OCI-LY7 (cell line): ENCODE measurements at regions not wholly inside any gene's neighbourhood (a gene's known extent, or its start where the extent isn't known, plus 50 kb on each side); places are given as distances from the start of the nearest gene placed in this dataset.

Experiments
- BruUV-seq: library from RNA; stranded (reverse); fragments of 400-500 nt; replicated peaks from 2 replicates; lab custom pipeline; 2021; lab: Mats Ljungman, UMichigan
- CTCF ChIA-PET: fragments of 300-600 bp; sonication (Branson Sonifier 250); formaldehyde crosslinking; loops from one replicate; lab custom pipeline; 2022; ENCODE audit warnings: antibody characterized with exemption; ENCODE audit not compliant: unreplicated experiment; lab: Charles Lee
- POLR2A ChIA-PET: fragments of 300-600 bp; sonication (Branson Sonifier 250); formaldehyde crosslinking; loops from one replicate; lab custom pipeline; 2022; ENCODE audit warnings: antibody characterized with exemption; lab: Charles Lee
- DNase-seq: peaks from one replicate; pipeline ENCODE4 v3.0.0-alpha.2; 2015; ENCODE audit warnings: low spot score
- H2AFZ ChIP-seq: fragments of 200-600 bp; sonication (generic), shearing (Covaris generic); 2 replicates; pipeline ENCODE4 v1.6.1; 2014; ENCODE audit warnings: mild to moderate bottlenecking, antibody characterized with exemption, low read length, moderate library complexity
- H3K27ac ChIP-seq: fragments of 200-600 bp; sonication (generic); 2 replicates; pipeline ENCODE4 v1.5.1; 2014; ENCODE audit warnings: mixed run types, low read depth, mild to moderate bottlenecking, moderate library complexity, low read length, inconsistent platforms; ENCODE audit not compliant: poor library complexity, severe bottlenecking
- H3K36me3 ChIP-seq: fragments of 200-600 bp; sonication (generic); 2 replicates; pipeline ENCODE4 v1.6.1; 2014; ENCODE audit warnings: mild to moderate bottlenecking, antibody characterized with exemption, low read length, moderate library complexity, mixed read lengths; ENCODE audit not compliant: insufficient read depth
- H3K4me1 ChIP-seq: fragments of 200-600 bp; sonication (generic); 2 replicates; pipeline ENCODE4 v1.5.1; 2014; ENCODE audit warnings: mild to moderate bottlenecking, low read length; ENCODE audit not compliant: insufficient read depth, poor library complexity, severe bottlenecking
- H3K4me2 ChIP-seq: fragments of 200-600 bp; sonication (generic); 2 replicates; pipeline ENCODE4 v1.6.1; 2014; ENCODE audit warnings: mild to moderate bottlenecking, low read length
- H3K4me3 ChIP-seq: fragments of 200-600 bp; sonication (generic); 2 replicates; pipeline ENCODE4 v1.5.1; 2014; ENCODE audit warnings: mild to moderate bottlenecking, low read depth, low read length; ENCODE audit not compliant: poor library complexity, severe bottlenecking
- H3K79me2 ChIP-seq: fragments of 200-600 bp; sonication (generic); 2 replicates; pipeline ENCODE4 v1.6.1; 2016; ENCODE audit warnings: low read depth, mild to moderate bottlenecking, low read length, moderate library complexity, mixed read lengths; ENCODE audit not compliant: insufficient read depth
- H3K9me2 ChIP-seq: fragments of 200-600 bp; sonication (generic); 2 replicates; pipeline ENCODE4 v1.6.1; 2016; ENCODE audit warnings: mild to moderate bottlenecking, low read length, mixed read lengths; ENCODE audit not compliant: insufficient read depth
- H3K9me3 ChIP-seq: fragments of 200-600 bp; sonication (generic); 2 replicates; pipeline ENCODE4 v1.6.1; 2014; ENCODE audit warnings: mild to moderate bottlenecking, mixed run types, low read length, mixed read lengths
- H4K20me1 ChIP-seq: fragments of 200-600 bp; sonication (generic); 2 replicates; pipeline ENCODE4 v1.6.1; 2014; ENCODE audit warnings: mild to moderate bottlenecking, antibody characterized with exemption, low read length, moderate library complexity, mixed read lengths; ENCODE audit not compliant: insufficient read depth
- CTCF ChIP-seq: fragments of 200-600 bp; sonication (generic); conservative IDR thresholded peaks from 2 replicates; pipeline ENCODE4 v1.5.1; 2014; ENCODE audit warnings: mild to moderate bottlenecking, antibody characterized with exemption, low read length, moderate library complexity, mixed read lengths
- EZH2phosphoT487 ChIP-seq: fragments of 200-600 bp; sonication (generic); IDR thresholded peaks from 2 replicates; pipeline ENCODE4 v1.6.1; 2018; ENCODE audit warnings: low read depth, borderline replicate concordance, mild to moderate bottlenecking, mixed run types, antibody characterized with exemption, low read length, moderate library complexity, mixed read lengths
- intact Hi-C: fragments of 100-400 bp; cut with micrococcal nuclease; formaldehyde crosslinking; loops from one replicate; pipeline ENCODE4 v1.10.0; 2022; ENCODE audit not compliant: unreplicated experiment

- CTCF ChIA-PET, result no interaction called here
- no peak overlapping the region for H3K4me3 ChIP-seq
- H3K4me2 ChIP-seq, result no peak overlapping the region
- no peaks in the 10 kb centered on the region for H3K79me2 ChIP-seq
- no TSS peak for BruUV-seq
- H3K9me2 ChIP-seq, result no peaks in the 10 kb centered on the region
- TF ChIP-seq EZH2phosphoT487, result no peak
- TF ChIP-seq CTCF, result no peak
- no peak overlapping the region for H2AFZ ChIP-seq
- intact Hi-C loops, result no loop called here
- no peaks in the 10 kb centered on the region for H3K4me1 ChIP-seq
- H4K20me1 ChIP-seq, result no peaks in the 10 kb centered on the region
- no peak for DNase-seq
- no peaks in the 10 kb centered on the region for H3K9me3 ChIP-seq
- H3K27ac ChIP-seq, result no peak overlapping the region
- POLR2A ChIA-PET, result no interaction called here
- no peaks in the 10 kb centered on the region for H3K36me3 ChIP-seq
Observed at GRCh38 chr7:68041554-68041953, 1044.9 kb downstream of the TYW1 start.

- CTCF ChIA-PET, result no interaction called here
- H3K4me3 ChIP-seq, result no peak overlapping the region
- no peaks in the 10 kb centered on the region for H3K4me1 ChIP-seq
- no peaks in the 10 kb centered on the region for H3K9me2 ChIP-seq
- POLR2A ChIA-PET, result no interaction called here
- DNase-seq, result no peak
- no peaks in the 10 kb centered on the region for H3K9me3 ChIP-seq
- H3K79me2 ChIP-seq, result no peaks in the 10 kb centered on the region
- no peak overlapping the region for H2AFZ ChIP-seq
- intact Hi-C loops, result no loop called here
- BruUV-seq, result no TSS peak
- H3K27ac ChIP-seq, result no peak overlapping the region
- H3K4me2 ChIP-seq, result no peak overlapping the region
- H3K36me3 ChIP-seq, result no peaks in the 10 kb centered on the region
- no peaks in the 10 kb centered on the region for H4K20me1 ChIP-seq
- no peak for TF ChIP-seq CTCF
Observed at GRCh38 chr7:68043546-68043945, 1046.9 kb downstream of the TYW1 start.

GRCh38 chr7:68050627-68051026, 1054.0 kb downstream of the TYW1 start:
- Histone ChIP-seq H3K79me2 (no peaks in the 10 kb centered on the region), H3K27ac (no peak overlapping the region), H3K36me3 (no peaks in the 10 kb centered on the region), H3K4me2 (no peak overlapping the region), H3K4me3 (no peak overlapping the region), H3K9me3 (no peaks in the 10 kb centered on the region), H3K4me1 (no peaks in the 10 kb centered on the region), H4K20me1 (no peaks in the 10 kb centered on the region), H2AFZ (no peak overlapping the region), H3K9me2 (no peaks in the 10 kb centered on the region)
- intact Hi-C loops, result no loop called here
- CTCF ChIA-PET, result no interaction called here
- DNase-seq, result no peak
- TF ChIP-seq EZH2phosphoT487 (no peak), CTCF (no peak)
- POLR2A ChIA-PET, result interaction anchor here (0.7 kb wide), 2 partner anchors 724 to 1092 kb away, joined by 3 to 5 read pairs; no protein-coding TSS in a partner anchor
- BruUV-seq, result no TSS peak
